Sigmoid colon (tissue), 4 donors: ENCODE measurements at regions not wholly inside any gene's neighbourhood (a gene's known extent, or its start where the extent isn't known, plus 50 kb on each side); places are given as distances from the start of the nearest gene placed in this dataset.

Source experiments
- CTCF ChIP-seq, 4 experiments: fragments of 450-650 bp in 3 of 4; fragments of 200-600 bp in 1 of 4; IDR thresholded peaks; one replicate each; pipeline ENCODE4 v1.5.1; 2016 to 2019; ENCODE audit warnings: antibody characterized with exemption in 4 of 4, mild to moderate bottlenecking in 3 of 4, moderate library complexity in 2 of 4
- POLR2A ChIP-seq, 2 donors: fragments of 450-650 bp; IDR thresholded peaks; one replicate each; pipeline ENCODE4 v1.6.1; 2016; ENCODE audit warnings: antibody characterized with exemption in 2 of 2, mild to moderate bottlenecking in 2 of 2, moderate library complexity in 2 of 2
- POLR2AphosphoS5 ChIP-seq, 4 donors: sonication (generic); formaldehyde crosslinking; IDR thresholded peaks; one replicate each; pipeline ENCODE4 v1.6.1; 2017; ENCODE audit warnings: antibody characterized with exemption in 4 of 4

GRCh38 chr18:6668836-6669235 is 60.7 kb upstream of the ARHGAP28 start:
- TF ChIP-seq CTCF (IDR thresholded peaks at IDR 0.05) = no peak
- no peak for TF ChIP-seq POLR2A (IDR thresholded peaks at IDR 0.05)
- TF ChIP-seq POLR2AphosphoS5 (IDR thresholded peaks at IDR 0.05) = no peak
